Endothelial cell of umbilical vein (primary cell): ENCODE measurements at regions not wholly inside any gene's neighbourhood (a gene's known extent, or its start where the extent isn't known, plus 50 kb on each side); places are given as distances from the start of the nearest gene placed in this dataset.

Experiments
- BruUV-seq: library from RNA; stranded (reverse); fragments of 400-500 nt; replicated peaks from 2 replicates; lab custom pipeline; 2021; lab: Mats Ljungman, UMichigan
- CTCF ChIA-PET: fragments of 300-600, 350-600 bp; sonication (Branson Sonifier 250); formaldehyde crosslinking; loops from one replicate; lab custom pipeline; 2021; ENCODE audit warnings: antibody characterized with exemption, inconsistent platforms; lab: Charles Lee
- POLR2A ChIA-PET: fragments of 300-600, 350-600 bp; sonication (Branson Sonifier 250); formaldehyde crosslinking; loops from one replicate; lab custom pipeline; 2021; ENCODE audit warnings: antibody characterized with exemption, inconsistent platforms; lab: Charles Lee
- DNase-seq: peaks from one replicate; pipeline ENCODE4 v3.0.0-alpha.2; 2011; ENCODE audit warnings: low read depth, low spot score
- FAIRE-seq: peaks from 2 replicates; lab custom pipeline; 2011; peaks lifted over from hg19 to GRCh38; lab: Jason Lieb, UNC
- H2AFZ ChIP-seq: 2 replicates; pipeline ENCODE4 v1.6.0; 2012; ENCODE audit warnings: low read depth, low read length, control low read depth, inconsistent platforms
- H3K27ac ChIP-seq: 2 replicates; pipeline ENCODE4 v1.5.1; 2011; ENCODE audit warnings: low read depth, mild to moderate bottlenecking, control low read depth, low read length, moderate library complexity; ENCODE audit not compliant: insufficient read depth
- H3K27me3 ChIP-seq, 2 experiments: 2 replicates each; pipeline versions ENCODE4 v1.6.0 to v1.6.1; 2011; ENCODE audit warnings: low read length in 2 of 2, mixed read lengths in 1 of 2; ENCODE audit not compliant: control insufficient read depth in 2 of 2, insufficient read depth in 2 of 2
- H3K36me3 ChIP-seq, 2 experiments: 2 replicates in 1 of 2; 3 replicates in 1 of 2; pipeline ENCODE4 v1.5.1; 2011; ENCODE audit warnings: low read length in 2 of 2, mild to moderate bottlenecking in 1 of 2, moderate library complexity in 1 of 2; ENCODE audit not compliant: control insufficient read depth in 2 of 2, insufficient read depth in 2 of 2; ENCODE audit errors: extremely low read depth in 1 of 2
- H3K4me1 ChIP-seq: 3 replicates; pipeline ENCODE4 v1.5.1; 2011; ENCODE audit warnings: mild to moderate bottlenecking, low read length; ENCODE audit not compliant: control insufficient read depth, insufficient read depth; ENCODE audit errors: extremely low read depth
- H3K4me2 ChIP-seq: 2 replicates; pipeline ENCODE4 v1.6.1; 2011; ENCODE audit warnings: low read length, control low read depth, mixed read lengths; ENCODE audit not compliant: insufficient read depth
- H3K4me3 ChIP-seq, 3 experiments: fragments of 200-600 bp in 1 of 3; sonication (generic), shearing (Covaris generic) in 1 of 3; replicated peaks in 1 of 3; 2 replicates each; pipeline ENCODE4 v1.5.1; 2011 to 2016; ENCODE audit warnings: control low read depth in 3 of 3, low read length in 3 of 3, mild to moderate bottlenecking in 2 of 3, inconsistent platforms in 1 of 3, low read depth in 1 of 3, moderate library complexity in 1 of 3; ENCODE audit not compliant: insufficient read depth in 1 of 3
- H3K79me2 ChIP-seq: 2 replicates; pipeline ENCODE4 v1.6.0; 2012; ENCODE audit warnings: low read length, inconsistent platforms; ENCODE audit not compliant: control insufficient read depth, insufficient read depth
- H3K9ac ChIP-seq: replicated peaks from 2 replicates; pipeline ENCODE3; 2011; ENCODE audit warnings: low read length, control low read depth; ENCODE audit not compliant: insufficient read depth; ENCODE audit errors: extremely low read depth
- H3K9me1 ChIP-seq: replicated peaks from 3 replicates; pipeline ENCODE4 v1.6.0; 2011; ENCODE audit warnings: mild to moderate bottlenecking, low read length; ENCODE audit not compliant: control insufficient read depth, insufficient read depth; ENCODE audit errors: extremely low read depth
- H3K9me3 ChIP-seq: replicated peaks from 2 replicates; pipeline ENCODE4 v1.5.1; 2012; ENCODE audit warnings: low read length, inconsistent platforms; ENCODE audit not compliant: control insufficient read depth, insufficient read depth
- H4K20me1 ChIP-seq: replicated peaks from 2 replicates; pipeline ENCODE3; 2011; ENCODE audit warnings: mild to moderate bottlenecking, low read length; ENCODE audit not compliant: control insufficient read depth, insufficient read depth; ENCODE audit errors: extremely low read depth
- EZH2 ChIP-seq: IDR thresholded peaks from 2 replicates; pipeline ENCODE4 v1.6.1; 2012; ENCODE audit warnings: borderline replicate concordance, low read depth, mild to moderate bottlenecking, moderate library complexity, low read length, inconsistent platforms; ENCODE audit not compliant: severe bottlenecking
- FOS ChIP-seq: IDR thresholded peaks from 2 replicates; pipeline ENCODE4 v1.6.1; 2011; ENCODE audit warnings: mild to moderate bottlenecking, low read length, moderate library complexity, borderline replicate concordance; ENCODE audit not compliant: insufficient read depth
- GATA2 ChIP-seq: IDR thresholded peaks from 2 replicates; pipeline ENCODE4 v1.7.0; 2011; ENCODE audit warnings: low read depth, mild to moderate bottlenecking, moderate library complexity, mixed read lengths, low read length; ENCODE audit not compliant: insufficient read length, insufficient read depth
- JUN ChIP-seq: IDR thresholded peaks from 2 replicates; pipeline ENCODE4 v1.6.1; 2011; ENCODE audit warnings: borderline replicate concordance, low read depth; ENCODE audit not compliant: insufficient read length, insufficient read depth
- MAX ChIP-seq: IDR thresholded peaks from 2 replicates; pipeline ENCODE4 v1.6.1; 2011; ENCODE audit not compliant: insufficient read depth, insufficient read length
- MYC ChIP-seq: IDR thresholded peaks from one replicate; pipeline ENCODE4 v1.6.1; 2011; ENCODE audit warnings: mild to moderate bottlenecking, low read depth, low read length
- POLR2A ChIP-seq: IDR thresholded peaks from 2 replicates; pipeline ENCODE4 v1.6.1; 2012; ENCODE audit warnings: low read depth, mild to moderate bottlenecking, control low read depth, low read length
- POLR2AphosphoS5 ChIP-seq: IDR thresholded peaks from 2 replicates; pipeline ENCODE4 v1.6.1; 2012; ENCODE audit warnings: low read depth, mild to moderate bottlenecking, control low read depth, low read length, moderate library complexity; ENCODE audit not compliant: insufficient read depth
- dilution Hi-C: fragments of 300-500 bp; cut with MboI; formaldehyde crosslinking; loops from one replicate; pipeline ENCODE4 v1.15.0; 2019; ENCODE audit warnings: low sequenced_read_pairs; ENCODE audit not compliant: extremely low pct_ligation_motif_present
- intact Hi-C: fragments of 100-400 bp; cut with micrococcal nuclease; formaldehyde crosslinking; loops from one replicate; pipeline ENCODE4 v1.10.0; 2022
- TF ChIP-seq, protein P1 (sequence below), 2 donors: IDR thresholded peaks; 1 replicate in 1 of 2; 2 replicates in 1 of 2; pipeline ENCODE4 v1.5.1; 2011; ENCODE audit warnings: low read length in 2 of 2, mild to moderate bottlenecking in 2 of 2, moderate library complexity in 2 of 2, control low read depth in 1 of 2, inconsistent platforms in 1 of 2, low read depth in 1 of 2; ENCODE audit not compliant: insufficient read depth in 1 of 2; ENCODE audit errors: extremely low read depth in 1 of 2

GRCh38 chr13:80273718-80274117 is 67.2 kb downstream of the SPRY2 start:
- Histone ChIP-seq H4K20me1 (no peaks in the 10 kb centered on the region), H3K9ac (no peak overlapping the region), H3K9me3 (no peaks in the 10 kb centered on the region), H3K36me3 (no peaks in the 10 kb centered on the region), H3K9me1 (no peaks in the 10 kb centered on the region), H3K4me3 (no peak overlapping the region), H3K4me1 (peaks cover 12% of the 10 kb centered on the region), H2AFZ (no peak overlapping the region), H3K27me3 (no peaks in the 10 kb centered on the region), H3K27ac (no peak overlapping the region), H3K79me2 (no peaks in the 10 kb centered on the region), H3K4me2 (no peak overlapping the region)
- intact Hi-C loops = no loop called here
- dilution Hi-C loops = no loop called here
- ChIA-PET POLR2A (no interaction called here), CTCF (no interaction called here)
- no peak for DNase-seq
- TF ChIP-seq POLR2AphosphoS5 (no peak), EZH2 (no peak), FOS (no peak), GATA2 (no peak), JUN (no peak), POLR2A (no peak), MAX (no peak), MYC (no peak)
- TF ChIP-seq, protein P1, sequence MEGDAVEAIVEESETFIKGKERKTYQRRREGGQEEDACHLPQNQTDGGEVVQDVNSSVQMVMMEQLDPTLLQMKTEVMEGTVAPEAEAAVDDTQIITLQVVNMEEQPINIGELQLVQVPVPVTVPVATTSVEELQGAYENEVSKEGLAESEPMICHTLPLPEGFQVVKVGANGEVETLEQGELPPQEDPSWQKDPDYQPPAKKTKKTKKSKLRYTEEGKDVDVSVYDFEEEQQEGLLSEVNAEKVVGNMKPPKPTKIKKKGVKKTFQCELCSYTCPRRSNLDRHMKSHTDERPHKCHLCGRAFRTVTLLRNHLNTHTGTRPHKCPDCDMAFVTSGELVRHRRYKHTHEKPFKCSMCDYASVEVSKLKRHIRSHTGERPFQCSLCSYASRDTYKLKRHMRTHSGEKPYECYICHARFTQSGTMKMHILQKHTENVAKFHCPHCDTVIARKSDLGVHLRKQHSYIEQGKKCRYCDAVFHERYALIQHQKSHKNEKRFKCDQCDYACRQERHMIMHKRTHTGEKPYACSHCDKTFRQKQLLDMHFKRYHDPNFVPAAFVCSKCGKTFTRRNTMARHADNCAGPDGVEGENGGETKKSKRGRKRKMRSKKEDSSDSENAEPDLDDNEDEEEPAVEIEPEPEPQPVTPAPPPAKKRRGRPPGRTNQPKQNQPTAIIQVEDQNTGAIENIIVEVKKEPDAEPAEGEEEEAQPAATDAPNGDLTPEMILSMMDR (IDR thresholded peaks at IDR 0.05; ENCODE audit: extremely low read depth in 1 of 2, insufficient read depth in 1 of 2, low read depth in 1 of 2, low read length in 2 of 2) = no peak
- no TSS peak for BruUV-seq
- FAIRE-seq = no peak
